SK-N-SH (cell line): ENCODE measurements at regions not wholly inside any gene's neighbourhood (a gene's known extent, or its start where the extent isn't known, plus 50 kb on each side); places are given as distances from the start of the nearest gene placed in this dataset.

ENCODE experiments used
- CTCF ChIP-seq: fragments of 200-600 bp; sonication (generic); IDR thresholded peaks from 2 replicates; pipeline ENCODE4 v1.6.1; 2017; ENCODE audit warnings: antibody characterized with exemption, mild to moderate bottlenecking, moderate library complexity
- PBX3 ChIP-seq: IDR thresholded peaks from 2 replicates; pipeline ENCODE4; 2012
- RAD21 ChIP-seq: IDR thresholded peaks from 2 replicates; pipeline ENCODE4 v1.6.1; 2012; ENCODE audit warnings: mild to moderate bottlenecking, low read length
- TF ChIP-seq, protein P1 (sequence below): IDR thresholded peaks from 2 replicates; pipeline ENCODE4 v1.6.1; 2012; ENCODE audit warnings: mild to moderate bottlenecking, low read depth, low read length, moderate library complexity

- no peak for TF ChIP-seq CTCF
- TF ChIP-seq, protein P1, sequence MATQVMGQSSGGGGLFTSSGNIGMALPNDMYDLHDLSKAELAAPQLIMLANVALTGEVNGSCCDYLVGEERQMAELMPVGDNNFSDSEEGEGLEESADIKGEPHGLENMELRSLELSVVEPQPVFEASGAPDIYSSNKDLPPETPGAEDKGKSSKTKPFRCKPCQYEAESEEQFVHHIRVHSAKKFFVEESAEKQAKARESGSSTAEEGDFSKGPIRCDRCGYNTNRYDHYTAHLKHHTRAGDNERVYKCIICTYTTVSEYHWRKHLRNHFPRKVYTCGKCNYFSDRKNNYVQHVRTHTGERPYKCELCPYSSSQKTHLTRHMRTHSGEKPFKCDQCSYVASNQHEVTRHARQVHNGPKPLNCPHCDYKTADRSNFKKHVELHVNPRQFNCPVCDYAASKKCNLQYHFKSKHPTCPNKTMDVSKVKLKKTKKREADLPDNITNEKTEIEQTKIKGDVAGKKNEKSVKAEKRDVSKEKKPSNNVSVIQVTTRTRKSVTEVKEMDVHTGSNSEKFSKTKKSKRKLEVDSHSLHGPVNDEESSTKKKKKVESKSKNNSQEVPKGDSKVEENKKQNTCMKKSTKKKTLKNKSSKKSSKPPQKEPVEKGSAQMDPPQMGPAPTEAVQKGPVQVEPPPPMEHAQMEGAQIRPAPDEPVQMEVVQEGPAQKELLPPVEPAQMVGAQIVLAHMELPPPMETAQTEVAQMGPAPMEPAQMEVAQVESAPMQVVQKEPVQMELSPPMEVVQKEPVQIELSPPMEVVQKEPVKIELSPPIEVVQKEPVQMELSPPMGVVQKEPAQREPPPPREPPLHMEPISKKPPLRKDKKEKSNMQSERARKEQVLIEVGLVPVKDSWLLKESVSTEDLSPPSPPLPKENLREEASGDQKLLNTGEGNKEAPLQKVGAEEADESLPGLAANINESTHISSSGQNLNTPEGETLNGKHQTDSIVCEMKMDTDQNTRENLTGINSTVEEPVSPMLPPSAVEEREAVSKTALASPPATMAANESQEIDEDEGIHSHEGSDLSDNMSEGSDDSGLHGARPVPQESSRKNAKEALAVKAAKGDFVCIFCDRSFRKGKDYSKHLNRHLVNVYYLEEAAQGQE: no peak
- no peak for TF ChIP-seq PBX3
- TF ChIP-seq RAD21: no peak
These were observed 338.6 kb upstream of the B3GAT1 start for GRCh38 chr11:134750619-134751018.
